Testis (tissue), 2 donors: ENCODE measurements at regions not wholly inside any gene's neighbourhood (a gene's known extent, or its start where the extent isn't known, plus 50 kb on each side); places are given as distances from the start of the nearest gene placed in this dataset.

ENCODE experiments used
- CTCF ChIP-seq, 3 experiments: fragments of 450-650 bp in 2 of 3; fragments of 200-600 bp in 1 of 3; sonication (generic) in 1 of 3; IDR thresholded peaks; one replicate each; pipeline ENCODE4 v1.5.1; 2016 to 2019; ENCODE audit warnings: antibody characterized with exemption in 3 of 3, mild to moderate bottlenecking in 2 of 3, moderate library complexity in 1 of 3
- POLR2A ChIP-seq: fragments of 450-650 bp; IDR thresholded peaks from one replicate; pipeline ENCODE4 v1.6.1; 2017; ENCODE audit warnings: antibody characterized with exemption, mild to moderate bottlenecking, moderate library complexity

- TF ChIP-seq CTCF (IDR thresholded peaks at IDR 0.05): no peak
- TF ChIP-seq POLR2A: no peak
These were observed 445.7 kb upstream of the NETO1 start for GRCh38 chr18:73313476-73313875.
